HG03575 (cell line): ENCODE measurements at regions not wholly inside any gene's neighbourhood (a gene's known extent, or its start where the extent isn't known, plus 50 kb on each side); places are given as distances from the start of the nearest gene placed in this dataset.

Experiments used
- ATAC-seq: cut with Tn5 transposase; IDR thresholded peaks from one replicate; pipeline ENCODE4 v1.9.1; 2021; ENCODE audit not compliant: unreplicated experiment, insufficient number of reproducible peaks, low FRiP score; ENCODE audit errors: extremely low read depth

GRCh38 chr3:164222197-164222596, 856.1 kb downstream of the SI start:
- no peak for ATAC-seq

GRCh38 chr3:164221297-164221696, 857.0 kb downstream of the SI start:
- no peak for ATAC-seq

GRCh38 chr3:164209363-164209762, 868.9 kb downstream of the SI start:
- ATAC-seq, result no peak

GRCh38 chr3:164208821-164209220, 869.5 kb downstream of the SI start:
- no peak for ATAC-seq

GRCh38 chr3:164208048-164208447, 870.2 kb downstream of the SI start:
- ATAC-seq, result no peak

GRCh38 chr3:164200053-164200823, 878.1 kb downstream of the SI start:
- ATAC-seq, result no peak

GRCh38 chr3:164196477-164196876, 881.8 kb downstream of the SI start:
- no peak for ATAC-seq

- ATAC-seq, result no peak
Observed at GRCh38 chr3:164194842-164195241, 883.5 kb downstream of the SI start.

- ATAC-seq, result no peak
Observed at GRCh38 chr3:164192974-164193373, 885.3 kb downstream of the SI start.

- no peak for ATAC-seq
Observed at GRCh38 chr3:164190566-164190965, 887.7 kb downstream of the SI start.

GRCh38 chr3:164186095-164186494, 892.2 kb downstream of the SI start:
- no peak for ATAC-seq

GRCh38 chr3:164179110-164179774, 899.1 kb downstream of the SI start:
- no peak for ATAC-seq

GRCh38 chr3:164174059-164174458, 904.2 kb downstream of the SI start:
- ATAC-seq, result no peak

- no peak for ATAC-seq
Observed at GRCh38 chr3:164155400-164155799, 922.9 kb downstream of the SI start.

GRCh38 chr3:164144824-164145223, 933.5 kb downstream of the SI start:
- no peak for ATAC-seq

GRCh38 chr3:164132878-164133277, 945.4 kb downstream of the SI start:
- no peak for ATAC-seq

- ATAC-seq, result no peak
Observed at GRCh38 chr3:164113371-164114332, 964.6 kb downstream of the SI start.

- ATAC-seq, result no peak
Observed at GRCh38 chr3:164096352-164096751, 981.9 kb downstream of the SI start.

GRCh38 chr3:164095949-164096348, 982.3 kb downstream of the SI start:
- no peak for ATAC-seq

- ATAC-seq, result no peak
Observed at GRCh38 chr3:164095279-164095678, 983.0 kb downstream of the SI start.
